HG03175 (cell line): ENCODE measurements at regions not wholly inside any gene's neighbourhood (a gene's known extent, or its start where the extent isn't known, plus 50 kb on each side); places are given as distances from the start of the nearest gene placed in this dataset.

ENCODE experiments used
- ATAC-seq: cut with Tn5 transposase; IDR thresholded peaks from one replicate; pipeline ENCODE4 v1.9.1; 2021; ENCODE audit warnings: mild to moderate bottlenecking, moderate library complexity; ENCODE audit not compliant: unreplicated experiment

DNA sequence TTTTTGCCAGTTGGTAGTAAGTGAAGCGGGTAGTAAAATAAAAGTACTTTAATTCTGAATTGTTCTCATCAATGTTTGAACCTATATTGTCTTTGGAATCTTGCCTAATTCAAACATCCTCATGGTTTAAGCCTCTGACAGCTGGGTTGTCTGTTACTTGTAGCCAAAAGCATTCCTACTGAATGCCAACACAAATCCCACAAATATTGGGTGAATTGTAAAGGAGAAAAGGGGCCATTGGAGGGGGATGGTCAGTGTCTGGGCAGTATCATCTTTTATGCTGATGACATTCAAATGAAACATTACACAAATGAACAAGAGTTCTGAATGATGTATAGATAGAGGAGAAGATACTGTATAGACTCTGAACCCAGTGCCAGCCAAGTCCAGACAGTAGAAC is 309.5 kb downstream of the OSTF1 start:
- ATAC-seq = no peak

DNA sequence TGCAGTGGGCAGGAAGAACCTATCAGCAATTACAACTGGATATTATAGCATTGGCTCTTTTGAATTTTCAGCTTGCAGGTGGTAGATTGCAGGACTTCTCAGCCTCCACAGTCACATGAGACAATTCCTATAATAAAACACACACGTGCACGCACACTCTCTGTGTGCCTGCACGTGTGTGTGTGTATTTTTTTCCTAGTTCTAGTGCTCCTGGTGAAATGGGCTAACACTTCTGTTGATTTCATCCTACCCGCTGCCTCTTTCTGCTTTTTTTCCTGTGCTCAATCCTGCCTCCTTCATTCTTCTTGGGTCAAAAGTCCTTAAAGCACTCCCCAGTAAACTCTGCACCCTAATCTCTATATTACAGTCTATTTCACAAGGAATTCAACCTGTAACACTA is 320.1 kb downstream of the OSTF1 start:
- ATAC-seq = no peak

- no peak for ATAC-seq
Observed at GRCh38 chr9:75410405-75410804, 322.1 kb downstream of the OSTF1 start.

DNA sequence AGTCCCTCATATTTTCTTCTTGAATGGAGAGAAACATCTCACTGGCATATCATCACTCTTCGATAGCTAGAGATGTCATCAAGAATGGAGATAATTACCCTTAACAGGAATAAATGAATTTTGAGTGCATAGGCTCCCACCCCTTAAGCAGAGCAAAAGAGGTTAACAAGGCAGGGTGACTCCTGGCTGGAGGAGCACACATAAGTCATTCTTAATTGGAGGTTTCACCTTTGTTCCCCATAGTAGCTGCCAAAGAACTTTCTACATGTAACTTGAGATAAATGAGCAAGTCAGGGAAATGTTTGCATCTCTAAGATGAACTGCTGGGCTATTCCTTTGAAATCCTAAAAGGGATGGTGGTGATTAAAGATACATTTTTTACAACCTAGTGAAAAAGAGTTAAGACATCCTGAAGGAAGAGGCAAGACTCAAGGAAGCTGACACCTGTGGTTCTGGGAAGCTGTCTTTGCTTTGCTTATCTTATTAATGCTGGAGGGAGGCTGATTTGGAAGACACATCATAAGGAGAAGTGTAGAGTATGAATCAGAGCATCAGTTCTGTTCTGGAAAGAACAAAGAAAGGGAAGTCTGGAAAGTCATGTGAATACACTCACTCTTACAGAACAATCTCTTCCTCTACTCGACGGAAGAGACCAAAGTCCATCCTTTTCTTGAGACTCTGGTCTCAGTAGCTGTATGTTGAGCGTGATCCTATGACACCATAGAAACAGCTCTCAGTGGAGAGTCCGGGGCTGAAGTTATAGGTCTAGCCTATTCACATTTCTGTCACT is 326.3 kb downstream of the OSTF1 start:
- ATAC-seq = no peak

- no peak for ATAC-seq
Observed at GRCh38 chr9:75417471-75417870, 329.2 kb downstream of the OSTF1 start.

- peak; percentile 63 for ATAC-seq
Observed at GRCh38 chr9:75418518-75418917, 330.2 kb downstream of the OSTF1 start.

DNA sequence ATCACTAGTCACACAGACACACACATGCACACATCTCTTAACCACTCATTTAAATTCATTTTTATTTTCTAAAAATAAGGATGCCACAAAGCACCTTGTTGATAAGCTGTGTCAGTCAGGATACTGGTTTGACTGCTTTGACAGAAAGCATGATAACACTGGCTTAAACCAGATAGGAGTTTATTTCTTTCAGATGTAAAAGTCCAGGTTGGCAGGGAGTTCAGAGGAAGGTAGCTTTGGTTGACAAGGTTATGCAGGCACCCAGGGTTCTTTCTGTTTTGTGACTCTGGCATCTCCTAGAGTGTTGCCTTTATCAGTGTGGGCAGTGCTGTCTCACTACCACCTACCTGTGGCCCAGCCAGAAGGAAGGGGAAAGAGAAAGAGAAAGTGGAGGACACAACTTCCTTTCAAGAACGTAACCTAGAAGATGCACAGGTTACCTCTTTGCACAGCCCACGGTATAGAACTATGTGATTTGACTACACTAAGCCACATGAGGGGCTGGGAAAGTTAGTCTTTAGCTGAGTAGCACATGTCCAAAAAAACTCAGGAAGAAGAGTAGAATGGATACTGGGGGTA is 334.7 kb downstream of the OSTF1 start:
- peak; percentile 43 for ATAC-seq

- no peak for ATAC-seq
Observed at GRCh38 chr9:75429531-75430475, 341.5 kb downstream of the OSTF1 start.

GRCh38 chr9:75431375-75431774 is 343.1 kb downstream of the OSTF1 start:
- ATAC-seq = no peak

DNA sequence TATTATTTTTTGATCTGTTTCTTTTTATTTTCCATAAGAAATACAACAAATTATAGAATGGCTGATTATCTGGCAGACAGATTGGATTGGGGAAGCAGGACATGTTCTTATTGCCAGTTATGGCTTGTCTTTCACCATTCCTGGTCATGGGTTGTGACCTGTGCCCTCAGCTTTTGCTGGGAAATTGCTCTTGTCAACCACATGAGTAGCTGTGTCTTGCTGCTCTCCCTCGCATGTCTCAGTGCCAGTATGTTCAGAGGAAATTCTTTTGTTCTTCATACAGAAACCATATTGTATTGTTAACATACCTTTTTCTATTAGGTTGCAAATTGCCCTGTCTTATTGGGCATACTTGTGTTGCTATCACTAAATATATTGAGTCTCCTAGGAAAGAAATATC is 344.1 kb downstream of the OSTF1 start:
- ATAC-seq = no peak

- ATAC-seq = no peak
Observed at GRCh38 chr9:75432888-75433287, 344.6 kb downstream of the OSTF1 start.

DNA sequence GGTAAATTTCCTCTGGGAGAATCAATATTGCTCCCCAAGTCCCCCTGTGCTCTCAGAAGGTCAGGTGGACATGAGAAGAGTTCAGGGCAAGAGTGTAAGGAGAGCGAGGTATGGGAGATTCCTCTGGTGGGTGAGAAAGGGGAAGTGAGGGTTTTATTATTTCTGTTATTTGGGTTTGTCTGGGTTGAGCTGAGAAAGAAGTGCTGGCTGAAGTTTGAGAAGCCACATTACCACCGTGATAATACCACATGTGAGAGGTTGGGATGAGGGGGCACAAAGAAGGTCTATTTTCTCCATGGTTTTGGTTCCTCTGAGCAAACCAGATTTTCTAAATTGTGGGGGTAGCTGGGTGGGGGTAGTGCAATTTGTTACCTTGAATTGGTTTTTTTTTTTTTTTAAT is 350.4 kb downstream of the OSTF1 start:
- peak; percentile 57 for ATAC-seq

DNA sequence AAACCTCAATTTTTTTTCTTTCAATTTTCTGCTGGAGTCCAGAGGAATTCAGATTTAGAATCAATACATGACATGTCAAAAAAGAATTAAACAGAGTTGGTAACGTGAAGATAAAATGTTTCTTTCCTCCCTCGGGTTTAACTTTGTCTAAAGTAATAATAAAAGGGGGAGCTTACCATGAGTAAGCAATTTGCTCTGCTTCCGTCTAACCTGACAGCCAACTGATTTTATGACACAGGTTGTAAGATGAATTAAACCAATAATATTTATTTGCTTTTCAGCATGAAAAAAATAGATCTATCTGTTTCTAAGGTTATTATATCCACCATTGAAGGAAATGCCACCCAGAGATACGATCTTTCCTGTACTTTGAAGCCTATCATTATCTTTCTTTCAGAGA is 352.6 kb downstream of the OSTF1 start:
- no peak for ATAC-seq

GRCh38 chr9:75445144-75445543 is 356.8 kb downstream of the OSTF1 start:
- no peak for ATAC-seq

DNA sequence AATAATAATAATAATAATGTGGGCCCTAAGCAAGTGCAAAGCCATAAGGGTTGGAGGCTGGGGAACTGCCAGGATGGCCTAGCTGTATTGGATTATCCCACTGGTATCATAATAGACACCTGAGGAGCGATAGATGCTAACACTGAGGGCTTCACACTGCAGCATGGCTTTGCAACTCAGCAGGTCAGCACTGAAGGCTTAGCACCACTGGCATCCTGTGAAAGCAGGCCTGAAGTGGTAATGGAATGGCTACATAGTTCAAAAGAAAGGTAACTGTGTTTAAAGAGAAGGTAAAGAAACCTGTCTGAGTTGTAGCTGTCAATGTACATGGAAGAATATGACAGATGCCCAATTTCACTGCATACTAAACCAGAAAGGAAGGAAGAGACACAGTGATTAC is 359.0 kb downstream of the OSTF1 start:
- no peak for ATAC-seq

GRCh38 chr9:75448281-75448680 is 360.0 kb downstream of the OSTF1 start:
- no peak for ATAC-seq

- ATAC-seq = no peak
Observed at GRCh38 chr9:75448955-75449354, 360.6 kb downstream of the OSTF1 start.

- no peak for ATAC-seq
Observed at GRCh38 chr9:75451045-75451444, 362.7 kb downstream of the OSTF1 start.

DNA sequence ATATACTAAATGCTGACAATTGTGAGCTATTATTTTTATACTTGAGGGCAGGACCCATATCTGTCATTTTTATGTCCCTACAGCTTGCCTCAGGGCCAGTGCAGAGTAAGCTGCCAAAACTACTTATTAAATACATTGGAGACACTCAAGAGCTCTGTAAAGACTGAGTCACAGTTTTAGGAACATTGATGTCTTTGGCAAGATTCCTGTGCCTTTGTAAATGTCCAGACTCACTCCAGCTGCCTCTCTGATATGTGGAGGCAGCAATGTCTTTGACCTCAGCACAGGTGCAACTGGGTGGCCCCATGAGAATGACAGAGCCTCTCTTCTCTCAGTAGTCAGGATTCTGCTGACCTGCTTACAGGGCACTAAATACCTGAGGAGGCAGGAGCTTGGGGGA is 363.2 kb downstream of the OSTF1 start:
- ATAC-seq = no peak

- no peak for ATAC-seq
Observed at GRCh38 chr9:75452512-75452911, 364.2 kb downstream of the OSTF1 start.

DNA sequence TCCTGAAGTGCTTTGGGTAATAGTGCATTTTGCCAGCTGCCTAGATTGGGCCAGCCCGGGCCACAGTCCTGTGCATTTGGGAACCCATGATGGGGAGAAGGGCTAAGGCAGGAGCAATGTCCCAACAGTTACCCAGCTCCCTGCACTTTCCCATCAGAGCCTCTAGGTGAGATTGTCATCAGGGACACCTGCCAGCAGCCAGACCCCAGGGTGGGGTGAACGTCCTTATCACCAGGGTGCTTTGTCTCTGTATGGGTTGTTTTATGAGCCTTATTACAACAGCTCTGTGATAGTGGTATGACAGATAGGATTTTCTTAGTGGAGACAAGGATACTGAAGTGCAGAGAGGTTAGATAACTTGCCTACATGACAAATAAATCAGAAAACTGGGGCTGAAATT is 365.7 kb downstream of the OSTF1 start:
- ATAC-seq = no peak

DNA sequence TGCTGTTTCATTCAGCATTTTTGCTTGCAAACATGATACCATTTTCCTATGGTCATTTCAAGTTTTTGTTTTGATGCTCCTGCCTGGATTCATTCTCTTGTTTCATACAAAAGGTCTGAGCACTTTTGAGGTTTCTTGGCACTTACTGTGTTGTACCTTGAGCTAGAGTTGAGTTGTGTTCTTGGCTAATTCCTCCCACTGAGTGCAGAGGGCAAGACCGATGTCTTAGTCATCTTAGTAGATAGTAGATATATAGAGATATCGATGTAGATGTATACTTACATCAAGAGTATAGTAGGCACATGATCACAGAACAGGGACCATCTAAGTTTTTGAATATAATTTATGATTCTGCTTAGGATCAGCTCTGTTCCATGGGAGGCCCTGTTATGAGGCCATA is 366.6 kb downstream of the OSTF1 start:
- no peak for ATAC-seq
